HG02610 (cell line): ENCODE measurements at regions not wholly inside any gene's neighbourhood (a gene's known extent, or its start where the extent isn't known, plus 50 kb on each side); places are given as distances from the start of the nearest gene placed in this dataset.

Source experiments
- ATAC-seq: cut with Tn5 transposase; IDR thresholded peaks from one replicate; pipeline ENCODE4 v1.9.1; 2021; ENCODE audit warnings: mild to moderate bottlenecking, moderate library complexity; ENCODE audit not compliant: unreplicated experiment

DNA sequence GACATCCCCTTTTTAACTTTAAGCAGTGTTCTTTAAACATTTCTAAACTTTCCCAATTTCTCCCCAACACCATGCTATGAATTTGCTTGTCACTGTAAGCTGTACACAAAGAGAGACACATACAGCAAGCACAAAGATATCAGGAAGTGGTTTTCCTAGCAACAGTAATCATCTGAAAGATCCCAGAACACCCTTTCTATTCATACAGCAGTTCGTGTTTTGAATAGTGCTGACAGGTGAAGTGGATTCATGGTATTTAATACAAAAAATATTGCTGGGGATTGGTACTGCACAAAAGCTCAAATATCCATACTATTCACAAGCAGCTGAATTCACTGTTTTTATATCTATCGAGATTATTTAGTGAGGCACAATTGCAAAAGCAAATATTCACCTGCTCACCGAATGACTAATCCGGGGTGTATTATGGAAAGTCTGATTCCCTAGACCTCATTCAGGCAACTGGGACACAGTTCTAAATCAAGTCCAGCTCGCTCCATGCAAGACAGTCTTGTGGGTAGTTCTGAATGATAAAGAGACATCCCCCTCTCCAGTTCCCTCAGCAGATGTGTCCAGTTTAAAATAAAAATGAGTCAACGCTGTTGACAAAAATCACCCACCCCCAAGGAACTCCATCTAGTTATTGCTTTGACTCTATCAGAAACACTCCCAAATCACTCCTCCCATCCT is 107.1 kb upstream of the TSHZ2 start:
- no peak for ATAC-seq

DNA sequence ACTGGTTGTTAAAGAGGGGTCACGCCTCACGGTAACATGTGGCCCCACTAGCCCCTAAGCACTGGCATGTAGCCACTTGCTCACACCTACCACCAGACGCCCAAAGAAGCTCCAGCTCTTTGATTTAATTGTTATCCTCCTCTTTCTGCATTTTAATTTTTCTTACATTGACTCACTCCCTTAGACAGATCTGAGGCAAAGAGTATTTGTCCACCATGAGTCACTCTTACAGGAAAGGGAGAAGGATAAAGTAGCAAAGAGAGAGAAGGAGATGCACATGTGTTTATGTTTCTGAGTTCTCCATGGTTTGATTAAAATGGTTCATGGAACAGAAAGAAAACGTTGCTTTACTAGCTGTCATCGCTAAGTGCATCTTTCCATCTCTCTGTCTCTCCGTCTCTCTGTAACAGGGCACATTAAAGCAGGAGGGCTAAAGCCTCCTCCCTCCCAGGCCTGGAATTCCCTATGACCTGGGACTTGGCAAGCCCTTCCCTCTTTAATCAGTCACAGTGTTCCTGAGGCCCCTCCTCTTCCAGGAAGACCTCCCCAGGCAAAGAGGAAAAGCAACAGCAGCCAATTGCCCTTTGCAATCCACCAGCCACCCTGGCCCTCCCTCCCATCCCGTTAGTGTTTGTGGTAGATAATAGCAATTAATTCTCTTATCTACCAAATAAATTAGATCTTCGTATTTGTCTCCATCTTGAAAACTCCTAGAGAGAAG is 112.8 kb upstream of the TSHZ2 start:
- ATAC-seq: no peak

DNA sequence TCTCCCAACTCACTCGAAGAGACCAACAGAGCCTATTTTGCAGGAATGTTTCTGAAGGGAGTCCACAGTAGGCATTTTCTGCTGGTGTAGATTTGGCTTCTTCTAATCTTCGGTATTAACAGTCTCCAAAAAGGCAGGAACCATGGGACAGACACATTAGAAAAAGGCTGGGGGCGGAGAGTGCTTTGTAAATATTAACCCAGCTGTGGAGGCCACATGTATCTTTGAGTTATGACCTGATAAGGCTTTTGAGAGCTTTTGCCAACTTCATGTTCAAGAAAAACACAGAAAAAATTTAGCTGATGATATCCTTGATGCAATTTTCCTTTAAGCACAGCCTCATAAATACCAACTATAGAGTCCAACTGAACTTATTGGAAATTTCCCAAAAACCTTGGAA is 119.4 kb upstream of the TSHZ2 start:
- no peak for ATAC-seq

DNA sequence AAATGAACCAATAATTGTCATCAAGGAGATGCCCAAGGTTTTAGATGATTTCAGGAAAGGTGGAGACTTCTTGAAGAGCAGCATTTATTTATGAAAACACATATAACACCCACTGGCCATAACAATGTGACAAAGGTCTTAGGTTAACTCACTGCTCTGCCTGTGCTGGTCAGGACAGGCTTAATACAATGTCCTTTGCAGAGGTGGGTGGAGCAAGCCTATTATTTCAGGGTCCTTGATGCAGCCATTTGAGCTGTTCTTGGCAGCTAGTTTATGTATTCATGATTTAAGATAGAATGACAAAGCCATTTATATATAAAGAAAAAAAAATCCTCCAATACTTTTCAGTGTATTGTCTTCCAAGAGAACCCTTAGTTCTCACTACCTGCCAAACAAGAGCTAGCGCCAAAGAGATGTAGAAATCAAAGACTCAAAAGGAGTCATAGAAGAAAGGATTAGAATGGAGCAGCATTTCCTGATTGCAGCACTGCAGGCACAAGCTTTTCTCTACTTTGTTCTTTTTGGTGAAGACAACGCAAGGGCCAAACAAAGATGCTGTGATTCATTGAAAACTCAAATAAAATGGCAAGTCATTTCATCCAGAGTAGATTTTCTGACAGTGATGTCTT is 124.3 kb upstream of the TSHZ2 start:
- no peak for ATAC-seq

DNA sequence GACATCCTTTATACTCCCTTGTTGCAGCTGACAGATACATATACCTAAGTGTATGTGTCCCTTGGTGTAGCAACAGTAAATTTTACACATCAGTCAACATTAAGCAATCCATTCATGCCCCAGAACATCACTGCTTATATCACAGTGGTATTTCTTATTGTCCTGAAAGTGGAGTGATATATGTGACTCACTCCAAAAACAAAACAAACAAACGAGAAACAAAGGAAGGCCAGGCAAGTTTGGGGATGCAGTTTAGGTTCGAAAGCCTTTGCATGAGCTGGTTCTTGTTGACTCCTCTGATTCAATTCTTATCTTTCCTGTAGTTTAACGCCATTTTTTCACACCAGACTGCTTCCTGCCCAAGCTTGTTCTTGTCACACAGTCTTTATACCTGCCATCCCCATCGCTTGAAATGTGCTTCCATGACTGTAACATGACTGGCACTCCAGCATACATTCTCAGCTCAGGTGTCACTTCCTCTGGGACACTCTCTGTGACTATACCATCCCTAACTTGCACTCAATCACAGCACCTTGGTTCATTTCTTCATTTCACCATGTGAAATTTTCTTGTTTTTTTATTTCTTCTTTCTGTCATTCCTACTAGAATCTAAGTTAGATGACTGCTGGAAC is 125.0 kb upstream of the TSHZ2 start:
- ATAC-seq: no peak

DNA sequence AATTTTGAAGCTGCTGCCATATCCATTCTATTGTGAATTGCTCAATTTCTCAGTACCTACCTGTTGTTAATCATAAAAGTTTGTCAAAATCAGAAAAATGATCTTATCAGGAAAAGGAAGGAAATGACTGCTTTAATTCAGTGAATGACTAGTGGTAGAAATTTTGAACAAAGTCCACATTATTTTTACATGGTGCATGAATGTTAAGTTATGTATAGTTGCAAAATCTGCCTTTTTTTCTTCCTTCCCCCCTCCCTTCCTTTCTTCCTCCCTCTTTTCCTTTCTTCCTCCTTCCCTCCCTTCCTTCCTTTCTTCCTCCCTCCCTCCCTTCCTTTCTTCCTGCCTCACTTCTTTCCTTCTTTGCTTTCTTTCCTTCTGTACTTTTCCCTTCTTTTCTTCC is 127.1 kb upstream of the TSHZ2 start:
- ATAC-seq: no peak

DNA sequence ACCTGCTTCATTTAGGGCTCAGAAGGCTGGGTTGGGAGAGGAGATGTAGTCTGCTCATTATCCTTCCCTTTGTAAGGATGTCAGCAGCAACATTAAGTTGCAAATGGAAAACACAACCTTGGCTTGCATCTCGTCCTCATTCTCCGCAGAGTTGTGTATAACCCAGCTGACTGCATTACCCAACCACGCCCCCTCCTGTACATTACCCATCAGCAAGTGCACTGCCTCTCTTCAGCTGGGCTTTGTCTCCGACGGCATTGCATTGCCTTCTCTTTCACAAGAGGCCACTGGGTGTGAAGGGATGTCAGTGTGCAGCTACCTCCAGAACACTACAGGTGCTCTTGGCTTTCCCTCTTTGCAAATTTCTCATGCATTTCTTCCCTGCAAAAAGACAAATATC is 128.7 kb upstream of the TSHZ2 start:
- no peak for ATAC-seq

DNA sequence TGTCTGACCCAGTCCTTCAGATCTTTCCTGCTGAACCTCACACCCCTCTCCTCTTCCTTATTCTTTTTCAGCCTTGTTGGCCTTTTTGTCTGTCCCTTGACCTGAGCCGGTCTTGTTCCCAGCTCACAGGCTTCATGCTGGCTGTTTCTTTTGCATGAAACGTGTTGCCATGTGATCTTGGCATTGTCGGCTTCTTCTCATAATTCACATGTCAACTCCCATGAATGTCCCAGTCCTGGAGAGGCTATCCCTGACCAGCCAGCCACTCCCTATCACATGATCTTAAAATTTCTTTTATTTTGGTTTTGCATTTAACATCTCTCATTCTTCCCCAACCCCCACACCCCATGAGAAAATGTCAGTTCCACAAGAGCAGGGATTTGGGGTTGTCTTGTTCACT is 131.2 kb upstream of the TSHZ2 start:
- ATAC-seq: no peak

DNA sequence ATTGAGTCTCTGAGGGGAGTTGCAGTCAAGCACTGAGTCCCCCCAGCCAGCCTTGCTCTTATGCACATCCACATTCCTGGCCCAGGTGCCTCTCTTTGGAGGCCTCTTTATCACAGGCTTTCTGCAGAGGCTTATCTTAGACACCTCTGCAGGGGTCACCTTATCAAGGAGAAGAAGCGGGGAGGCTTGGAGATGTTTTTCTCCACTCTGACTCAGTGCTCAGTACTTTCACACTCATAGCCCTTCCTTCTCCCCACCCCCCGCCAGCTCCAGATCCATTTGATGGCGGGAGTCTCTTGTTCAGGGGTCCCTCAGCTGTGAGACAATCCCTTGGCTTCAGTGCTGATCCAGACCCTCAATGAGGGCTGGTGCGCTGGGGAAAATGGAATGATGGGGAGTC is 132.1 kb upstream of the TSHZ2 start:
- ATAC-seq: no peak

DNA sequence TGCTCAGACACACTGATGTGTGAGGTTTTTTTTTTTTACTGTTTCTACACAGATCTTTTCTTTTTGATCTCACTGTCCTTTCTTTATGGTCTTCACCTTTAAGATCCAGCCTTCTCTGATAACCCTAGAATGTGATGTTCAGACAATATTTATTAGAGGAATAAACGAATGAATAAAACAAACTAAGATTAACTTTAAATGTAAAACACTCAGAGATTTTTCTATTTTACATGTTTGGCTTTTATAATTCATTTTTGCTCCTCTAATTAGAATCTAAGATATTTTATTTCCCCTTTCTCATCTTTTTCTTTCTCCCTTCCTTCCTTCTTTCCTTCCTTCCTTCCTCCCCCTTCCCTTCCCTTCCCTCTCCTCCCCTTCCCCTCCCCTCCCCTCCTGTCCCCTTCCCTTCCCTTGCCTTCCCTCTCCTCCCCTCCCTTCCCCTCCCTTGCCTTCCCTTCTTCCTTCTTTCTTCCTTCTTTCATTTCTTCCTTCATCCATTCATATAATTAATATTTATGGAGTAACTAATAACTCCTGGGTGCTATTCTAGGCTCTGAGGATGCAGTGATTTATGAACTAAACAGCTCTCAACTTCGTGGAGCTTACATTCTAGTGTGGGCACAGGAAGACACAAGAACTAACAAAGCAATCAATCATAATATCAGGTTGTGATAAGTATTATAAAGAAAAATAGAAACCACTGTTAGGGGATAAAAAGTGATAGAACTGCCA is 133.5 kb upstream of the TSHZ2 start:
- ATAC-seq: no peak

DNA sequence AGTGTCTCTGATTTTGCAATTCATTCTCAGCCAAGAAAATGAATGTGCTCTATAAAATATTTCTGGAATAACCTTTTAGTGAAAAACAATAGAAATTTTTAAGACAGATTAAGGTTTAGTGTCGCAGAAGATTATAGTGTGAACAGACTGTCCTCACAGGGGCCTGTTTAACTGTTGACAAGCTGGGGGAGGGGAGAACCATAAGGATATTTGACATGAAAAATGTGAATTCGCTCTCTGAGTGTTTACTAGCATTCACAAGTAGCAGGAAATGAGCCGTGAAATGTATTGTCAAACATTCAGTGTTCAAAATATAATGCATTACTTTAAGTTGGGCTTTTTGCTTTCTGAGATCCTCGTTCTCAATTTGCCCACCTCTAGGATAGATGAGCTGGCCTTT is 134.8 kb upstream of the TSHZ2 start:
- no peak for ATAC-seq

DNA sequence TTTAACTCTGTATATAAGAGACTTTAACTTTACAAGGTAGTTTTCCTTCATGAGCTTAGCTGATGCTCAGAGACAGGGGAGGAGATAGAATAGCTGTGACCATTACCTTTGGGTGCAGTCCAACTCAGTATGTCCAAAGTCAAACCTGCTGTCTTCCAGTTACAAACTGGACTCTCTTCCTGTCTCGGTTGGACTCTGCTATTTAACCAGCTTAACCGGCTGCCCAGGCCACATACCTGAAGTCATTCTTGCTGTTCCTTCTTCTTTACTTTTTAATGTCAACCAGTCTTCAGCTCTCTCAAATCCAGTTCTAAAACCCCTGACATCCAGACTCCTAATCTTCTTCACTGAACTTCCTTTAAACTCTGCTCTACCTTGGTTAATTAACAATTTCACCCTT is 138.3 kb upstream of the TSHZ2 start:
- no peak for ATAC-seq

DNA sequence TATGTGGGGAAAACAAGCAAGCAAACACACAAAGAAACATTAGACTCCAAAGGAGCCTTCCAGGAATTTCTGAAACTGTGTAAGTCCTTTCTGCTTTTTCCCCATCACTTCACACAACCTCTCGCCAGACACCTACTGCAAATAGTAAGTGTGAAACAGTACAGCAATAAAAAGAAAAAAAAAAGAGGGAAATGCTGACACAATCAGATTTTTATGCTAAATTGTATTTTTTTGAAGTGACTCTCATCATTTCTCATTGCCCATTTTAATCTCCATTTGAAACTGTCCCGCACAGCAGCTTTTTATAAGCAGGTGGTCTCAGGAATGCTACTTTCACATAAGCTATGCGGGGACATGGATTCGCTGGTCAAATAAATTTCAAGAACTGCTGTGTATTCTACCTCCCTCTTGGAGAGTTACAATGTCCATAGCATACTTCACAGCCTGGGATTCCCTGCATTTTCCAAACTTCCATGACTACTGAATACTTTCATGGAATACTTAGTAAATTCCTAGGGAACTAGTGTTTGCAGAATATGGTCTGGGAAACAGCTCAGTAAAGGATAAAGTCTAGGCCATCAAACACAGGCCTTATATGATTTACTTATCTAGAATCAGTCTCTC is 139.9 kb upstream of the TSHZ2 start:
- ATAC-seq: no peak

DNA sequence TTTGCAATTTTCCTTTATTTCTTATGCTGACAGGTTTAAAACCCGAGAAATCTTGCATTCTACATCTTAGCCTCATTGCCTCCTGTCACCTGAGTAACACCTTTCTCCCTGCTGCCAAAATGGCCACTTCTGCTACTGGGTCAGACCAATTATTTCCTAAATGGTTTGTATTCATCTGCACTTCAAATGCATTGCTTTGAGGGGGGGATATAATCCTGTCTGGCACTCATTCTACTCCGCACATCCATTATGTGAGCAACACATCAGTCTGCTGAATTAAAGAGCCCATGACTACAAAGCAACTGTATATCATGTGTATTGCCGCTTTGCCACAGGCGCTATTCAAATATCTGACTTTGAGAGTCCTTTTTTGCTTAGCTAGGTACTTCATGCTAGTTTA is 141.6 kb upstream of the TSHZ2 start:
- ATAC-seq: no peak

DNA sequence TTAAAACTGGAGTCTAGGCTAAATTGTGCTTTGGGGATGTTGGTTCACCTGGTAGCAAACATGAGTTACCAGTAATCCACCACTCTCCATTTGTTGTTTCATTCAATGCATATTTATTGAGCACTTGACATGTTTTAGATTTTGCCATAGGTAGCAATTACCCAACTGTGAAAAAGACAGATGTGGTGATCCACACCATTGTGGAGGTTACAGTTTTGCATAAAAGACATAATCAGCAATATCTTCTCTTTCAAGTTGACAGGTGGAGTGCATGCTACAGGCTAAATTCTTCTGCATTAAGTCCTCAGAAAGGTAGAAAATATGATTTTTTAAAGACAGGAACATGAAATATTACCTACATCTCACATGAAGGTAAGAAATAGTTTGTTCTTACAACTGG is 143.0 kb upstream of the TSHZ2 start:
- ATAC-seq: no peak

DNA sequence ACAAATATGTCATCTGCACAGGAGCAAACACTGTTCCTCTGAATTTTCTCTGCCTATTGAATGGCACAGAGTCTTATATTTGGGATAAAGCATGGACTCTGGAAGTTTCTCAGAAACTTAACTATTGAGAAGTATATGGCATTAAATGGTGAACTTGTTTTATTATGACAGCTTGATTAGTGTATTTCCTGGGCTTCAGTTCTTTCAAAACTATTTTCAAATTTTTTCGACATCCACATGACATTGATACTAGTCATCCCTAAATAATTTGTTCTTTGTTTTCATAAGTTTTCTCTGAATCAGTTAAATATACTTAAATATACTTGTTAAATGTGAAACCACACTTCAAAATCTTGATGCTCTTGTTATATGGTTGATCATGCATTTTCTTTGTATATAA is 144.0 kb upstream of the TSHZ2 start:
- ATAC-seq: no peak

DNA sequence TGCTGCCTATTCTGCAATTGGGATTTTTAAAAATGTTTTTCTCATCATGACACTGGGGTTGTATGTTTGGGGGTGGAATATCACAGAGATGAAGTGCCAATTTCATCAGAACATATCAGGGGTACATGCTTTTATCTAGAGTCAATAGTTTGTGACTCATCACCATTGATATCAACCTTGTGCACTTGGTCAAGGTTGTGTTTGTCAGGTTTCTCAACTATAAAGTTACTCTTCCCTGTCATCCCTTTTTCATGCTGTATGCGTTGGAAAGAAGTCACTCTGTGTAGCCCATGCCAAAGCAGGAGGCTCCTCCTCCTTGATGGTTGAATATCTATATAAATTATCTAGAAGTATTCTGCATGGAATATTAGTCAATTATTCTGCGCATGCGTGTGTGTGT is 145.4 kb upstream of the TSHZ2 start:
- no peak for ATAC-seq

DNA sequence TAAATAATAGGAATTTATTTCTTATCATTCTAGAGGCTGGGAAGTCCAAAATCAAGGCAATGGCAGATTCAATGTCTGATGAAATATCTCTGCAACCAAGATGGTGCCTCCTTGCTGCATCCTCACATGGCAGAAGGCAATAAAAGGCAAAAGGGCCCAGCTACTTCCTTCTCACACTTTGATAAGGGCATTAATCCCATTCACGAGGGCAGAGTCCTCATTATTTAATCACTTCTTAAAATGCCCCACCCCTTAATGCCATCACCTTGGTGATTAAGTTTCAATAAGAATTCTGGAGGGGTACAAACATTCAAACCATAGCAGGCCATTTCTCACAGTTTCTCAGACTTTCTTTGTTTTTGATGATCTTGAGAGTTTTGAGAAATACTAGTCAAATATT is 145.8 kb upstream of the TSHZ2 start:
- no peak for ATAC-seq

DNA sequence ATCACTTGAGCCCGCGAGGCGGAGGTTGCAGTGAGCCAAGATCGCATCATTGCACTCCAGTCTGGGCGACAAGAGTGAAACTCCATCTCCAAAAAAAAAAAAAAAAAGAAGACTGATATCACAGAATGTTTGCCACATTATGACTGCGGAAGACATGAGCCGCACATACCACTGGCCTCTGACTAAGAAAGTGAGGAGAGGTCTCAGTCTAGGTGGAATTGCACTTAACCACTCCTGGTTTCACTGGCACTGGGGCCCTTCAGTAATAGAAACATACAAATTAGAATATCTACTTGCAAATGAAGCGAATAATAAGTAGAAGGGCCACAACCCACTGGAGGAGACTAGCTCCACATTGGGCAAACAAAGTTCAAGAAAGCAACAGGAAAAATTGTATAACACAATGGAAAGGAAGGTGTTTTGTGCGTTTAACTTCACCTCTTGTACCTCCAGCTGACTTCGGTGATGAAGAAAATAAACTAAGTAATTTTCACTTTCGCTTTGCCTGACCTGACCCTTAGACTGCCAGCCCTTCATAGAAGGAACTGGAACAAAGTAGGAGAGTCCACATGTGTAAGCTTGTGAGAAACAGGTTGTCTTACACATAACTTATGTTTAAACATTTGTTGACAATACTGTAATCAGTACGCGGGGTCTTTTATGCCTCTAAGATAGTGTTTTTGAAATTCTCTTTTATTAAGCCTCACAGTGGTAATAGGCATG is 147.5 kb upstream of the TSHZ2 start:
- no peak for ATAC-seq

DNA sequence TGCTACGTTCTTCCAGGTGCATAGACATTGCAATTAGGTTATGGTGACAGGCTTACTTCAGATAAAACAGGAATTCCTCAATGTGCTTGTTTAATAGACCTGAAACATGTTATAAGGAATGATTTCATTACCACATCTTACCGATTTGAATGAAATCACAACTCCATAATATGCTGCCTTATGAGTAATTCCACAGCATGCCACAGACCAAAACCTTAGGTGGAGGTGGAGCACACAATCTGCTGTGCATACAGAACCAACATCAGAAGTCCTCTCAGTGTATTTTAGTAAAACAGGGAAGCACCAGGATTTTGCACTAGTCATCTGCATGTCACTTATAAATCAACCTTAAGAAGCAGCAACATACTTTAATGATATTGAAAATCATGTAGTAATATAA is 148.9 kb upstream of the TSHZ2 start:
- no peak for ATAC-seq
